ENCODE measurements at regions not wholly inside any gene's neighbourhood (a gene's known extent, or its start where the extent isn't known, plus 50 kb on each side); places are given as distances from the start of the nearest gene placed in this dataset.

DNA sequence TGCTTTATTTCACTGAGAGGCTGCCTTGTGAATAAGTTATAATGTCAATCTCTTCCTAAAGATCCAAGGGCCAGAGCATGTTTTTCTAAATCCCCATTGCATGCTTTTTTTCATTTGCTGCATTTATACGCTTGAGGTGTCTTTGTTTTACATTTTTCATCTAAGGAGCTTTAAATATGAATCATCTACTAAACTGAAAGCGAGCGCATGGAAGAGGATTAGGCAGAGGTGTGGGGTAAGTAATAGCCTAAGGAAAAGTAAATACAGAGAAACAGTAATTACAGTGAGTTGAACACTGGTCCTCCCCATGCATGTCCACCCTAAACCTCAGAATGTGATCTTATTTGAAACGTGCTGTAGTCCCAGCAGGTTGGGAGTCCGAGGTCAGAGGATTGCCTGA lies 76.4 kb upstream of the METAP2 start:
- TF ChIP-seq, protein P1, sequence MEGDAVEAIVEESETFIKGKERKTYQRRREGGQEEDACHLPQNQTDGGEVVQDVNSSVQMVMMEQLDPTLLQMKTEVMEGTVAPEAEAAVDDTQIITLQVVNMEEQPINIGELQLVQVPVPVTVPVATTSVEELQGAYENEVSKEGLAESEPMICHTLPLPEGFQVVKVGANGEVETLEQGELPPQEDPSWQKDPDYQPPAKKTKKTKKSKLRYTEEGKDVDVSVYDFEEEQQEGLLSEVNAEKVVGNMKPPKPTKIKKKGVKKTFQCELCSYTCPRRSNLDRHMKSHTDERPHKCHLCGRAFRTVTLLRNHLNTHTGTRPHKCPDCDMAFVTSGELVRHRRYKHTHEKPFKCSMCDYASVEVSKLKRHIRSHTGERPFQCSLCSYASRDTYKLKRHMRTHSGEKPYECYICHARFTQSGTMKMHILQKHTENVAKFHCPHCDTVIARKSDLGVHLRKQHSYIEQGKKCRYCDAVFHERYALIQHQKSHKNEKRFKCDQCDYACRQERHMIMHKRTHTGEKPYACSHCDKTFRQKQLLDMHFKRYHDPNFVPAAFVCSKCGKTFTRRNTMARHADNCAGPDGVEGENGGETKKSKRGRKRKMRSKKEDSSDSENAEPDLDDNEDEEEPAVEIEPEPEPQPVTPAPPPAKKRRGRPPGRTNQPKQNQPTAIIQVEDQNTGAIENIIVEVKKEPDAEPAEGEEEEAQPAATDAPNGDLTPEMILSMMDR (IDR thresholded peaks at IDR 0.05): no peak
- ATAC-seq (no peak), DNase-seq (no peak)
- Histone ChIP-seq H3K4me1 (no peaks in the 10 kb centered on the region), H3K36me3 (no peaks in the 10 kb centered on the region), H3K9me3 (no peaks in the 10 kb centered on the region), H3K27ac (no peak overlapping the region), H3K27me3 (ENCODE audit: low read depth) (no peaks in the 10 kb centered on the region), H3K4me3 (no peak overlapping the region)
- intact Hi-C loops (cut with DNase I): no loop called here

DNA sequence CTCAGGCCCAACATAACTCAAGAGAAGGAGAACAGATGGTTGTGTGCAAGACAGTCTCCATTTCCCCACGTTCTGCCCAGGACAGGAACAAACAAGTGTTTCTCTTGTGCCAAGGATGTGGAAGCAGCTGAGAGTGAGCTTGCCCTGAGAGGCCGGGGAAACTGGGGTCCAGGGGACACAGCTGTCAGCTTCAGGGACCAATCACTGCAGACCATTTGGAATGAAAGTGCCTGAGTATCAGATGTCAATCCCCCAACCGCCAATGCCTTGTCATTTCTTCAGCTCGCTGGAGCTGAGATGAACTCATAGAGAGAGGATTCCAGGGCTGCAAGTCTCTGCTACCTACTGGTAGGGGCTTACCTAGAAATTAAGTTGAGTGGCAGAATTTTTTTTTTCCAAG lies 71.9 kb upstream of the METAP2 start:
- no peaks in the 10 kb centered on the region for H3K9me3 ChIP-seq
- H3K27ac ChIP-seq: no peak overlapping the region
- H3K27me3 ChIP-seq (ENCODE audit: low read depth): no peaks in the 10 kb centered on the region
- intact Hi-C loops (cut with DNase I): no loop called here
- no peaks in the 10 kb centered on the region for H3K4me1 ChIP-seq
- ATAC-seq: no peak
- H3K4me3 ChIP-seq: no peak overlapping the region
- TF ChIP-seq, protein P1 (IDR thresholded peaks at IDR 0.05): no peak
- no peak for DNase-seq
- H3K36me3 ChIP-seq: no peaks in the 10 kb centered on the region

DNA sequence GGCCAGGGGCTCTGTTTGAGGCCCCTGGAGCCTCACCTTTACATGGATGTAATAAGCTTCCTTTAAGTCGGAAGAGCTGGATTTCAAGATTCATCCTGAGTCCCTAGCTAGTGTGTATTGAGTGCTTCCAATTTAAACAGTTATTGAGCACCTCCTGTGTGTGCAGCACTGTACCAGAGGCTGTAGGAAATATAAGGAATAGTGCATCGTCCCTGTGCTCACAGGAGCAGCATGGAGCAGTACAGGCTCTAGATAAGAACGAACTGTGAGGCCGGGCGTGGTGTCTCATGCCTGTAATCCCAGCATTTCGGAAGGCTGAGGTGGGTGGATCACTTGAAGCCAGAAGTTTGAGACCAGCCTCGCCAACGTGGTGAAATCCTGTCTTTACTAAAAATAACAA lies 65.8 kb upstream of the METAP2 start:
- DNase-seq (no peak), ATAC-seq (peak in 1 of 2 donors; percentile 19)
- Histone ChIP-seq H3K27ac (no peak overlapping the region), H3K9me3 (no peaks in the 10 kb centered on the region), H3K36me3 (no peaks in the 10 kb centered on the region), H3K4me3 (no peak overlapping the region), H3K4me1 (no peaks in the 10 kb centered on the region), H3K27me3 (ENCODE audit: low read depth) (no peaks in the 10 kb centered on the region)
- intact Hi-C loops (cut with DNase I): no loop called here
- TF ChIP-seq, protein P1 (IDR thresholded peaks at IDR 0.05): no peak

DNA sequence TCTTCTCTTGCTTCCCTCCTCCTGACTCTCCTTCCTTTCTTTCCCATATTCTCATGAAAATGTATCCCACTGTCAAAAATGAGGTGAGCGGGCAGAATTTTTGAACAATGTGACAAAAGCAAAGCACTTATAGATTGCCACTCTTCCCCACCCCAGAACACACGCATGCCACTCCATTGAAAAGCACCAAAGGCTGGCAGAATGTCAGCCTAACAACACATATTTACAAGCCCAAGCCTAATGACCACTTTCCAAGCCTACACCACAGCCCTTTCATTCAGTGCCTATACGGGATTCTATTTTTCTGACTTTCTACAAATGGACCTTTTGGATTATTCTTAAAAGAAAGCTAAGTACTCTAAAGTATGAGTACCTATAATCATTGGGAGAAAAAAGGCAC lies 62.9 kb upstream of the METAP2 start:
- H3K36me3 ChIP-seq: no peaks in the 10 kb centered on the region
- no peaks in the 10 kb centered on the region for H3K9me3 ChIP-seq
- no peak overlapping the region for H3K4me3 ChIP-seq
- no peaks in the 10 kb centered on the region for H3K4me1 ChIP-seq
- no peaks in the 10 kb centered on the region for H3K27me3 ChIP-seq (ENCODE audit: low read depth)
- DNase-seq (no peak), ATAC-seq (no peak)
- no peak overlapping the region for H3K27ac ChIP-seq
- intact Hi-C loops (cut with DNase I): no loop called here
- TF ChIP-seq, protein P1 (IDR thresholded peaks at IDR 0.05): no peak

DNA sequence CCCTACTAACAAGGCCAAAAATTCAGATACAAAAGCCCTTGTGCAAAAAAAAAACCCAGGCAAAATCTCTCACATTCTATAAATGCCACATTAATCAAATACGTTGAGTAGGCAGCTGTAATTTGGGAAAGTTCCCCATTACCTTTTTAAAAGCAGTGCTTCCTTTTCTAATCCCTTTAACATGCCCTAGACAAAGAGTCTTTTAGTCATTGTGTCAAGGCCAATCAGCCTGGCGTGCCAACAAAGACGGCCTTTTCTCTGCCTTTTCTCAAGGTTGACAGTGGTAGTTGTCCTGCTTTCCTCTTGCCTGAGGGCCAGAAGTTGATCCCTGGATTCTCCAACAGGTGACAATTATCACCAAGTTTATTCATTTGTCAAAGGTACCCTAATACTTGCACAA lies 62.5 kb upstream of the METAP2 start:
- no peaks in the 10 kb centered on the region for H3K9me3 ChIP-seq
- intact Hi-C loops (cut with DNase I): no loop called here
- H3K4me3 ChIP-seq: no peak overlapping the region
- ATAC-seq (no peak), DNase-seq (no peak)
- no peaks in the 10 kb centered on the region for H3K36me3 ChIP-seq
- H3K27ac ChIP-seq: no peak overlapping the region
- TF ChIP-seq, protein P1 (IDR thresholded peaks at IDR 0.05): no peak
- no peaks in the 10 kb centered on the region for H3K4me1 ChIP-seq
- H3K27me3 ChIP-seq (ENCODE audit: low read depth): no peaks in the 10 kb centered on the region
